DMS53 (cell line): ENCODE measurements at regions not wholly inside any gene's neighbourhood (a gene's known extent, or its start where the extent isn't known, plus 50 kb on each side); places are given as distances from the start of the nearest gene placed in this dataset.
"Not testable (repeated sequence)": the region's sequence is repeated elsewhere in the genome, so short reads cannot be mapped to it uniquely, and the experiment has no call there.

ENCODE experiments used
- DNase-seq: peaks from one replicate; lab custom pipeline; 2025; lab: John Stamatoyannopoulos, UW

DNA sequence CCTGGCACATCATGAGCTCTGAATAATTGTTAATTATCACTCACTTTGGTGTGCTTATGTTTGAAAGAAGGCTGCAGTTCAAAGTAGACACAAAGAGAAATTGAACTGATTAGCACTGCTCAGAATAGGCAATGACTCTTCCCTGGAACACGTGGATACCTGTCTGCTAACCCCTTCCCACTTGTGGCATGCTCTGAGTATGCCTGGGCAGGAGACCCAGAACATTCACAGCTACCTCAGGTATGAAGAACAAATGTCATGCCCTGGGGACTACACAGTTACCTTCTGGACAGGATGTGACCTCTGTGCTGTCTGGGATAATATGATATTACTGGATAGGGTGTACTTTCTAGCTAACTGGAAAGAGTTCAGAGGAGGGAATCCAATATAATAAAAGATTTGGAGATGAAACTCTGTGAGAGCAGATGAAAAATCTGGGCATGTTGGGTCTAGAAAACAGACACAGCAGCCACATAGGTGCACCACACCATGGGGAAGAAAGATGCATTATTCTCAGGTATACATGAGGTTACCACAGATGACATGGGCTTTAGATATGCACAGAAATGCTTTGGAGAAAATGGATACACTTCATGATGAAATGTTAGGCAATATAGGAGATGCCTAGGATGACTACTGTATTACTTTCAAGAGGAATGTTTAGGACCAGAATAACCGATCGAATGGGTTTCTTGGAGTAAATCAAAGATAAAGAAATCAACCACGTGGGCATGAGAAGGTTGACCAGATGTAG lies 324.2 kb upstream of the PREP start:
- no peak for DNase-seq

DNA sequence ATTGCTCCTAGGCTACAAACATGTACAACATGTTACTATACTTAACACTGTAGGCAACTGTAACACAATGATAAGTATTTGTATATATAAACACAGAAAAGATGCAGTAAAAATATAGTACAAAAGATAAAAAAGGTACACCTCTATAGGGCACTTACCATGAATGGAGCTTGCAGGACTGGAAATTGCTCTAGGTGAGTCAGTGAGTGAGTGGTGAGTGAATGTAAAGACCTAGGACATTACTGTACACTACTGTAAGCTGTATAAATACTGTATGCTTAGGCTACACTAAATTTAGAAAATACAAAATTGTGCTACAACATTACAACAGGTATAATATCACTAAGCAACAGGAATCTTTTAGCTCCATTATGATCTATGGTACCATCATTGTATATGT lies 312.0 kb upstream of the PREP start:
- peak; percentile 4 for DNase-seq

DNA sequence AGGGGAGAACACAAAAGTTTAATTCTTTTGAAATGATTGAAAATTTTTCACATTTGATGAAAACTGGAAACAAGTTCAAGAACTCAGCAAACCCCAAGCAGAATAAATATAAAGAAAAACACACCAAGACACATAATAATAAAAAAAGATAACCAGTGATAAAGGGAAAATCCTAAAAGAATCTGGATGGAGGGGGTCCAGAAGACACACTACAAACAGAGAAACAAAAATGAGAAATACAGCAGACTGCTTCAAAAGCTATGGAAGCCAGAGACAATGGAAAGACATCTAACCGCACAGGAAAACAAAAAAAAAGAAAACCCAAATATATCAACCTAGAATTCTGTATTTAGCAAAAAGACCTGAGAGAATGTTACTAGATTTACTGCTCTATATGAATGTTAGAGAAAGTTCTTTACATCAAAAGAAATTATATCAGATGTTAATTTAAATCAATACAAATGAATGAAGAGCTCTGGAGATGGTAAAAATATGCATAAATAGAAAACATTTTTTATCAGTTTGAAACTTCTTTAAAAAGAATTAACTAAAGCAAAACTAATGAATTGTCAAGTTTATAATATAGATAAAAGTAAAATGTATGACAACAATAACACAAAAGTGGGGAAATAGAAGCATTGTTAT lies 310.7 kb upstream of the PREP start:
- peak; percentile 29 for DNase-seq

DNA sequence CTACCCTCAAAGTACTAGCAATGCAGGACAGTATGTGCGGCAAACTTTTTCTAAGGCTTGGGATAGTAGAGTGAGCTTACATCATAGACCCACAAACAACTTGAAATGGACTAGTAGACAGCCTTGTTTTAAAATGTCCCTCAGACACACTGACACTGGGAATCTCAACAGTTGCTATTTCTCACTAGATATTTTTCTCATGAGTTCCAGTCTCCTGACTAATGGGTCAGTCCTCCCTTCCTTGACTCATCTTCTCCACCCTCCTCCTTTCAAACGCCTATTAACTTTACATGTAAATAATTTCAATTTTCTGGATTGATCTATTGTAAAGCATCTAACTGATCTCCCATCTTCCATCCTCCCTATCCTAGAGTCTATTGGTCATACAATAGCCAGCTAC lies 308.3 kb upstream of the PREP start:
- no peak for DNase-seq

DNA sequence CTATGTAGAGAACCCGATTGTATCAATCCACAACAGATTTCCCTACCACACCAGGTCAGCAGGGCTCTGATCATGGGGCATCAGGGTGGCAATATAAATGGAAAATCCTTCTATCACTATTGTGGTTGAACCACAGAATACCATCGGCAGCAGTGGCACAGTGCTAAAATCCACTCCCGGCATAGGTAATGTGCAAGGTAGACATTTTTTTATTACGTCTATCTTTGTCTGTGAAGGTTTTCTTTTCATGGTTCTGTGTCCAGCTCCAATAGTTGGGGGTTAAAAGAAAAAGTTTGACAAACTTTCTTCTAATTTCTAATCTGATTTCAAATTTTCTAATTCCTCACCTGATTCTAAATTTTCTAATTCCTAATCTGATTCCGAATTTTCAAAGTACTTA lies 302.7 kb upstream of the PREP start:
- DNase-seq, result no peak

DNA sequence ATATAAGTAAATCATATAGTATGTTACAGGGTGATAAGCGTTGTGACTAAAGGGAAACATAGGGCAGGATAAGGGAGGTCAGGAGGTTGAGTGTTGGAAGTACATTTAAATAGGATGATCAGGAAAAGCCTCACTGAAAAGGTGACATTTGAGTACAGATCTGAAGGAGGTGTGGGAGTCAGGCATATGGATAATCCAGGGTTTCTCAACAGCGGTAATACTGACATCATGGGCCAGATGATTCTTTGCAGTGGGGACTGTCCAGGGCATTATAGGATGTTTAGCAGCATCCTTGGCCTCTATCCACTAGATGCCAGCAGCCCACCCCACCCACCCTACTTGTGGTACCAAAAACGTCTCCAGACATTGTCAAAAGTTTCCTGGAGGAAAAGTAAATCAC lies 292.6 kb upstream of the PREP start:
- DNase-seq, result peak; percentile 75

DNA sequence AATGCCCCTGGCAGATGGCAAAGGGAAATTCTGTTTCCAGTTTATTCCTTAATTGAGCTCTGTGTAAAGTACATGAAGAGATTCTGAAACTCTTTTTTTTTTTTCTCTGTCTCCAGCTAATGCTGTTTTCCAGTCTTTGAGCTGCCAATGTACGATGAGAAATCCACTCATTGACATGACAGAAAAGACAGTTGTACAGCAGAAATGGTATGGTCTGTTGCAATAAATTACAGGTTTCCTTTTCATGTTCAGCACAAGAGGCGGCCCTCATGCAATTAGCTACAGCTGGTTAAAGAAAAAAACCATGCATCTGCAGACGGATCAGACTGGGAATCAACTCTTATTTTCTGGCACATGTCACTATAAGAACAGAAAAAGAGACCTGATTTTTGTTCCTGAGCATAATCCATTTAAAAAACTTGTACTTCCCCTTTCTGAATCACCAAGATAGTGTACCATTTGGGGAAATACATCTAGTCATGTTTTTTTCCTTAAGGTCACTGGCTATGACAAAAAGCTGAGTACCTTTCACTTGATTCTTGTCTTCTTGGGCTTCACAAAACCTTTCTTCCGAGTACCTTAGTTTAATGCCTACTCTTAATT lies 289.8 kb upstream of the PREP start:
- no peak for DNase-seq

GRCh38 chr6:105691971-105692370 lies 289.1 kb upstream of the PREP start:
- no peak for DNase-seq

DNA sequence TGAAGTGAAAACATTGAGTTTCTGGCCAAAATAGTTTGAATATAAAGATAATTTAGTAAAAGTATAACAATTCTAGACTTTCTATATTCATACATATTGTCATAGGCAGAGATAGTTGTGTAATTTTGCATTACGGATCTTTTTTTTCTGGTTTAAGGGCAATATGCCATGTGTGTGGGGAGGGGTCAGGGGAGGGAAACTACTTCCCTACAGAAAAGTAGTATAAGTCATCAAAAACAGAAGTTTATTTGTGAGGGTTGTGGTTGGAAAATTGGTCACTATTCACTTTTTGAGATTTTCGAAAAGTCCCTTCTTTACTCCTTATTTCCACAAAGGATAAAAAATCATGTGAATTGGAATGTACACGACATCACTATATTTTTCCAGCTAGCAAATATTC lies 288.2 kb upstream of the PREP start:
- no peak for DNase-seq

DNA sequence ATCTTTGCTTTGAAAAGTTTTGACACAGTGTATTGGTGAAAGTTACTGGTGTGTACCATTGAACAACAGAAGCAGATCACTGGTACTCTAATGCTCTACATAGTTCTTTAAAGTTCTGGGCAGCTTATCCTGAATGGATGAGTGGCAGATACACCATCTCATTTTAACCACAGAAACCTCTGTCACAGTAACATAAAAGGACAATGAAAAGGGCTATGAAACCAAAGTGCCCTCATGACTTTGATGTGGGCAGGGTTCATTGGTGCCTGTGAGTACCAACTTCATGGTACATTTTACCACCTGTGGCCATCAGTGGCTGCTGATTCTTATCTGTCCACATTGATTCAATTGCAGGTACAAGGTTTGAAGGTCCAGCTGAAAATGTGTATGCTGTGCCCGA lies 285.7 kb upstream of the PREP start:
- peak; percentile 2 for DNase-seq

DNA sequence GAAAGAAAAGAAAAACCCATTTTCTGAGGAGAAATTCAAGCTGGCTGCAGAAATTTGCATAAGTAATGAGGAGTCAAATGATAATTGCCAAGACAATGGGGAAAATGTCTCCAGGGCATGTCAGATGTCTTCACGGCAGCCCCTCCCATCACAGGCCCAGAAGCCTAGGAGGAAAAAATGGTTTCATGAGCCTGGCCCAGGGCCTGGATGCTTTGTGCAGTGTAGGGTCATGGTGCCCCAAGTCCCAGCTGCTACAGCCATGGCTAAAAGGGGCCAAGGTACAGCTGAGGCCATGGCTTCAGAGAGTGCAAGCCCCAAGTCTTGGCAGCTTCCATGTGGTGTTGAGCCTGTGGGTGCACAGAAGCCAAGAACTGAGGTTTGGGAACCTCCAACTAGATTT lies 283.9 kb upstream of the PREP start:
- not testable (repeated sequence) for DNase-seq

GRCh38 chr6:105681061-105681460 lies 278.2 kb upstream of the PREP start:
- DNase-seq, result no peak

DNA sequence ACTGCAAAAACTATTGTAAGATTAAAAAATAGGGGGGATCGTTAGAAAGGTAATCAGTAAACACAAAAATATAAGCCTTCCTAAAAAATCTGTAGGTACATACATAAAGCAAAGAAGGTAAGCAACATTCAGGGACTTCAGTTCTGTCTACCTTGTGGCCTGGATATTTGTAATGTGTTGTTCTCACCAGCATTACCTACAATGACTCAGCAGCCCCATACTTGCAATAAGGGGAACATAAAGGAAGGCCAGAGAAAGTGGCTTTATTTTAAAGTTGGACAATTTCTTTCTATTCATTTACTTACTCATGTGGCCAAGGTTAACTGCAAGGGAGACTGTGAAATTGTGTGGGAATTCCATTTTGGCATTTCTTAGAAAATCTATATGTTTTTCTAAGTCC lies 277.2 kb upstream of the PREP start:
- peak; percentile 15 for DNase-seq

DNA sequence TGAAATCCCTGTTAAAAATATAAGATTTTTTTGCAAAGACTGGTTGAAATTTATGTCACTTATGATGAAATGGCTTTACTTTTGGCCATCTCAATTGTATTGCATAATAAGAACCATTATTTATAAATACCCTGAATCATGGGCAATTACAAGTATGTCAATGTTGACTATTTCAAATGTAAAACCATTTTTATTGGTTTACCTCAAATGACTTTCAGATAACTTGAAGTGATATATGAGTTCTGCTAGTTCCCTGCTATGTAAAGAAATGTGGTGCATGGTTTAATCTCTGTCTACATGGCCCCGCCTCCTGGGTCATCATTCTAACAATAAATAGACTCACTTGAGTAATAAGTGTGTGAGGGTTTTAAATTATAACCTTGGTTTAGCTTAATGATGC lies 275.6 kb upstream of the PREP start:
- no peak for DNase-seq

DNA sequence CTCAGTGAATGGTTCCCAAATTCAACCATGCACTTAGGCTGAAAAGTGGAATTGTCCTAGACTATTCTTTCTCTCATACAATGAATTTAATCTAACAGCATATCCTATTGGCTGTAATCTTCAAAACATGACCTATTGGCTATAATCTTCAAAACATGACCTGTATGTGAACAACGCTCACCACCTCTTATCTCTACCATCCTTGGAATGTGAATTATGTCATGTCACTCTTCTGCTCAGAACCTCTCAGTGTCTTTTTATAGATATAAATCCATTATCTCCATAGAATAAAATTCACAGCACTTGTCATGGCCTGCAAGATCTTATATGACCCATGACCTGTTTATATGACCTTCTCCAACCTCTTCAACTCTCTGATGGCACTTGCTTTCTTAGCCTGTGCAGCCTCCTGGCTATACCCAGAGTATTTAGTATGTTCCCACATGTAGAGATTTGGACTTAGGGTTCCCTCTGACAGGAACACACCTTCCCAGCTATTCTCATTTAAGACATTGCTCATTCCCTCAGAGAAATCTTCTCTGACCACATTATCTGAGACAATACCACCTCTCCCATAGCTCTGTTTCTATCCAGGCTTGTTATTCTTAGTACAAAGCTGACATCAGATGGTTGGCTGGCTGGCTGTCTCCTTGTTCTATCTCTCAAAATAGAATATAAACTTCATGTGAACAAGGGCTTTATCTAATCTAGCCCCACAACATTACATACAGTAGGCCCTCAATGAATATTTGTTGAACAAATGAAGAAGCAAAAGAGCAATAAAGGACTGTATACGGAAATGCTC lies 275.0 kb upstream of the PREP start:
- no peak for DNase-seq

DNA sequence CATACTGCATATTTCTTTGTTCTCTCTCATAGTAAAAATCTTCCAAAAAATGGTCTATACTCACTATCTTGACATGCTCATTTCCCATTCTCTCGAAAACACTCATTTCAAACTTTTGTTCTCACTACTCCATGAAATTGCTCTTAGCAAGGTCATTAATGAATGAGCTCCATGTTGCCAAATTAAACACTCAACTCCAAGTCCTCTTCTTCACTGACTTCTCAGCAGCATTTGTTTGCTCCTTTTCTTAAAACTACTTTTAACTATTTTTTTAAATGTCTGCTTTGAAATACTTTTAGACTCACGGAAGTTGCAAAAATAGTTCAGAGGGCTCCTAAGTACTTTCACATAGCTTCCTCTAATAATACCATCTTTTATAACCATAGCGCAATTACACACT lies 274.0 kb upstream of the PREP start:
- DNase-seq, result no peak

- DNase-seq, result peak; percentile 44
Measured at GRCh38 chr6:105675715-105676397, 273.0 kb upstream of the PREP start.

DNA sequence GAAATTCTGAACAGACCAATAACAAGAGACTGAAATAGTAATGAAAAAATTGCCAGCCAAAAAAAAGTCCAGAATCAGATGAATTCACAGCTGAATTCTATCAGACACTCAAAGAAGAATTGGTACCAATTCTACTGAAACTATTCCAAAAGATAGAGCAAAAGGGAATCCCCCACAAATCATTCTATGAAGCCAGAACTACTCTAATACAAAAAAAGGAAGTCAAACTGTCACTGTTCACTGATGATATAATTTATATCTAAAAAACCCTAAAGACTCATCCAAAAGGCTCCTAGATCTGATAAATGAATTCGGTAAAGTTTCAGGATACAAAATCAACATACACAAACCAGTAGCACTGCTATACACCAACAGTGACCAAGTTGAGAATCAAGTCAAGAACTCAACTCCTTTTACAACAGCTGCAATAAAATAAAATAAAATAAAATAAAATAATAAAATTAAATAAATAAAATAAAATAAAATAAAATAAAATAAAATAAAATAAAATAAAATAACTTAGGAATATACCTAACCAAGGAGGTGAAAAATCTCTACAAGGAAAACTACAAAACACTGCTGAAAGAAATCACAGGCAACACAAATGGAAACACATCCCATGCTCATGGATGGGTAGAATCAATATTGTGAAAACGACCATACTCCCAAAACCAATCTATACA lies 270.1 kb upstream of the PREP start:
- not testable (repeated sequence) for DNase-seq

DNA sequence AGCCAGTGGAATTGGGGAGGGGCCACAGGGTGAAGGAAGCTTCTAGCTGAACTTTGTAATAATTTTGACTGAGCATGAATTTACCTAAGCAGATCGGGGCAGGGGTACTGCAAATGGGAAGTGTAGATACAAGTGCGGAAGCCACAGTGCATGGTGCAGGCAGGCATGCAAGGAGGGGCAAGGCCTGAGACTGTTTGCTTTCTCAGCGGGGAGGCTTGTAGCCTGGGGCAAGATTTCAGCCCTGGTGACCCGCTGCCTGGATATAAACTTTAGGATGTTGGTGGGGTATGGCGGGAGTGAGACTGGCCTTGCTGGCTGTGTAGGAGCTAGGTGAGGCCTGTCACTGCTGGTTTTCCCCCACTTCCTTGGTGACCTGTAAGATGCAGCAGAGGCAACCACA lies 266.4 kb upstream of the PREP start:
- DNase-seq, result no peak

DNA sequence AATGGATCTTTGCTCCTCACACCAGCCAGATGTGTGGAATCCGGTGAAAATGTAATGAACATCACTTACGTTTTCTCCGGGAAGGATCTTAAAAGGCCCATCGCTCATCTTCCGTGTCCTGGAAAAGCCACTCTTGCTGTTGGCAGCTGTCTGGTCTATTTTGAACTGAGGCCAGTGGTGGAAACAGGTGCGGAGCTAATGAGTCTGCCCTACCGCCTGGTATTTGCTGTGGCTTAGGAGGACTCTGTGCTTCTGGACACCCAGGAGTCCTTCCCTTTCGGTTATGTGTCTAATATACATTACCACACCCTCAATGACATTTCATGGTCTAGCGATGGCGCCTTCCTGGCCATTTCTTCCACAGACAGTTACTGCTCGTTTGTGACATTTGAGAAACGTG lies 264.2 kb upstream of the PREP start:
- DNase-seq, result no peak

GRCh38 chr6:105664931-105665330 lies 262.0 kb upstream of the PREP start:
- no peak for DNase-seq

GRCh38 chr6:105651969-105652368 lies 249.1 kb upstream of the PREP start:
- DNase-seq, result no peak
